Kidney glomerular epithelial cell (primary cell): ENCODE measurements at regions not wholly inside any gene's neighbourhood (a gene's known extent, or its start where the extent isn't known, plus 50 kb on each side); places are given as distances from the start of the nearest gene placed in this dataset.

ENCODE experiments used
- DNase-seq: peaks from one replicate; lab custom pipeline; 2025; lab: John Stamatoyannopoulos, UW

GRCh38 chr18:60663060-60663989 lies 290.8 kb upstream of the MC4R start:
- DNase-seq = no peak

- no peak for DNase-seq
These were observed 292.2 kb upstream of the MC4R start for GRCh38 chr18:60664736-60665135.

GRCh38 chr18:60667016-60667415 lies 294.4 kb upstream of the MC4R start:
- no peak for DNase-seq

- no peak for DNase-seq
These were observed 296.0 kb upstream of the MC4R start for GRCh38 chr18:60668583-60668982.

- DNase-seq = no peak
These were observed 297.4 kb upstream of the MC4R start for GRCh38 chr18:60669938-60670337.

- DNase-seq = no peak
These were observed 298.4 kb upstream of the MC4R start for GRCh38 chr18:60671021-60671420.

- DNase-seq = no peak
These were observed 302.6 kb upstream of the MC4R start for GRCh38 chr18:60675126-60675525.

- no peak for DNase-seq
These were observed 303.2 kb upstream of the MC4R start for GRCh38 chr18:60675801-60676200.

- no peak for DNase-seq
These were observed 304.2 kb upstream of the MC4R start for GRCh38 chr18:60676815-60677214.

GRCh38 chr18:60684843-60685513 lies 312.4 kb upstream of the MC4R start:
- DNase-seq = peak; percentile 53

- no peak for DNase-seq
These were observed 313.6 kb upstream of the MC4R start for GRCh38 chr18:60686142-60686541.

- DNase-seq = no peak
These were observed 318.5 kb upstream of the MC4R start for GRCh38 chr18:60691061-60691460.

GRCh38 chr18:60693426-60693825 lies 320.9 kb upstream of the MC4R start:
- DNase-seq = no peak

GRCh38 chr18:60698901-60699300 lies 326.3 kb upstream of the MC4R start:
- no peak for DNase-seq

GRCh38 chr18:60722742-60723141 lies 350.2 kb upstream of the MC4R start:
- no peak for DNase-seq

- no peak for DNase-seq
These were observed 359.6 kb upstream of the MC4R start for GRCh38 chr18:60732143-60732542.

- no peak for DNase-seq
These were observed 366.6 kb upstream of the MC4R start for GRCh38 chr18:60739212-60739611.

- DNase-seq = no peak
These were observed 367.7 kb upstream of the MC4R start for GRCh38 chr18:60740313-60740712.

- DNase-seq = no peak
These were observed 373.9 kb upstream of the MC4R start for GRCh38 chr18:60746491-60746890.

- DNase-seq = no peak
These were observed 374.3 kb upstream of the MC4R start for GRCh38 chr18:60746919-60747318.

GRCh38 chr18:60753753-60754152 lies 381.2 kb upstream of the MC4R start:
- no peak for DNase-seq

GRCh38 chr18:60754413-60755009 lies 381.9 kb upstream of the MC4R start:
- no peak for DNase-seq

GRCh38 chr18:60755134-60755533 lies 382.6 kb upstream of the MC4R start:
- no peak for DNase-seq
